Frontal cortex (tissue), 3 donors: ENCODE measurements at regions not wholly inside any gene's neighbourhood (a gene's known extent, or its start where the extent isn't known, plus 50 kb on each side); places are given as distances from the start of the nearest gene placed in this dataset.

ENCODE experiments used
- DNase-seq, 2 donors: peaks; one replicate each; pipeline ENCODE4 v3.0.0; 2012; ENCODE audit warnings: low spot score in 2 of 2
- FAIRE-seq: peaks from 2 replicates; lab custom pipeline; 2012; peaks lifted over from hg19 to GRCh38; lab: Jason Lieb, UNC
- donor health status: control.
- donor health status: control.
- donor health status: control.

DNA sequence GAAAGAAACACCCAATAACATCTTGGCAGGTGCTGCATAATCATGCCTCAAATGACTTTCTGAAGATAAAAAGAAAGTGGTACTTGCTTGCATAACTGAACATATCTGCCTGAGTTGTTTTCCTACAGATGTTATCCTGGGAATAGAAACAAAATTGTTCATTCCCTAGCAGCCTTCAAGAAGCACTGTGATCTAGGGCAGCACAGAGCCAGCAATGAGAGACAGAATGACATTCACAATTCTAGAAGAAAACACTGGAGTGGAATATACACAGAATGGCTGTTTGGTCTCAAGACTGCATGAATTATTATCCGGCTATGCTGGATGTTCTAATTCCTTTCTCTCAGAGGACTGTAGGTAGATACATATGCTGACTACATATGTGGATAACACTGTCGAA, 790.9 kb downstream of the PDHA2 start:
- DNase-seq = no peak
- no peak for FAIRE-seq

- DNase-seq (no peak), FAIRE-seq (no peak)
Measured at GRCh38 chr4:96637971-96638412, 798.1 kb downstream of the PDHA2 start.

DNA sequence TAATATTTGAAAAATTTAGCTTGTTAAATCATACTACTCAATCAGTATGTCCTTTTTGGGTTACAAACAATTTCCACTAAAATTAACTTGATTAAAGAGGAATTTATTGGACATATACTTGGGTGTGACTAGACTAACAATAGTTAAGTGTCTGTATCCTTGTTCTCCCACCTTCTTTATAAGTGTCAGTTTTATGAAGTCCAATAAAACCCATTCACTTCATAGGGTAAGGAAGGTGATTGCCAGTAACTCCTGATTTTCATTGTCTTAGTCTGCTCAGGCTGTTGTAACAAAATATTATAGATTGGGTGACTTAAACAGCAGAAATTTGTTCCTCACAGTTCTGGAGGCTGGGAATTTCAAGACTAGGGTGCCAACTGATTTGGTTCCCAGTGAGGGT, 800.0 kb downstream of the PDHA2 start:
- FAIRE-seq = no peak
- no peak for DNase-seq

GRCh38 chr4:96642490-96642889, 802.6 kb downstream of the PDHA2 start:
- FAIRE-seq = no peak

GRCh38 chr4:96646146-96646545, 806.3 kb downstream of the PDHA2 start:
- no peak for FAIRE-seq
- DNase-seq = no peak

More at GRCh38 chr4:96642490-96642889, 802.6 kb downstream of the PDHA2 start:
- DNase-seq = no peak

GRCh38 chr4:96649536-96649935, 809.6 kb downstream of the PDHA2 start:
- DNase-seq (no peak), FAIRE-seq (no peak)

DNA sequence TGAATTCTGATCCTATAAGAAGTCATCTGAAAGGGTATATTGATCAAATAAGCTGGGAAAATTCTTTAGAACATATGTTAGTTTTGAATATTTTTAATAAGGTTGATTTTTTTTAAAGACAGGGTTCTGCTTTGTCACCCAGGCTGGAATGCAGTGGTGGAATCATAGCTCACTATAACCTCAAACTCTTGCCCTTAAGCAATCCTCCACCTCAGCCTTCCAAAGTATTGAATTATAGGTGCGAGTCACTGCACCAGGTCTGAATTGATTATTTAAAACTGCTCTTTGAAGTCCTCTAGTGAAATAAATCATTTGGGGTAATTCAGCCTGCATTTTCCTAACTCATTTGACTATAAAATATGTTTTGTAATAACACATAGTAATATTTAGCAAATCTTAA, 812.3 kb downstream of the PDHA2 start:
- FAIRE-seq (no peak), DNase-seq (no peak)

- DNase-seq = no peak
- FAIRE-seq = no peak
Measured at GRCh38 chr4:96652821-96653220, 812.9 kb downstream of the PDHA2 start.

GRCh38 chr4:96654045-96654444, 814.2 kb downstream of the PDHA2 start:
- no peak for DNase-seq
- no peak for FAIRE-seq

DNA sequence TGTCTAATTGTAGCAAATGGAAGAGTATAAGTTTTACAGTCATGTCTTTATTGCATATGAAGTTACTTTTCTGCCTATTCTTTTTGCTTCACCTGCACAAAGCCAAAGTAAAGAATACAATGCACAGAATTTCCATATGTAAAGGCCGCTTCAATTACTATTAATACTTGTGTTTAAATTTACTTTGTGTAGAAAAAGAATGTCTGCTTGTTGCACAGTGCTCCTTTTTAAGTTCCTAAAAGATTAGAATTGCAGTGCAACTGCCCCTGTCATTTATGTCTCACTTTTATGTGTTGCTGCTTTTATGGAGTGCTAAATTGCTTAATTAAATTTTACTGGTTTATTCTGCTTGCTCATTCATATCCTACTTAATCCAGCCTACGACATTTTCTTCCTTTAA, 830.5 kb downstream of the PDHA2 start:
- DNase-seq (no peak), FAIRE-seq (no peak)

GRCh38 chr4:96675416-96675815, 835.5 kb downstream of the PDHA2 start:
- no peak for FAIRE-seq
- no peak for DNase-seq

- DNase-seq = no peak
- no peak for FAIRE-seq
Measured at GRCh38 chr4:96675896-96676295, 836.0 kb downstream of the PDHA2 start.

- DNase-seq (no peak), FAIRE-seq (peak; percentile 42)
Measured at GRCh38 chr4:96676754-96677435, 837.0 kb downstream of the PDHA2 start.

- FAIRE-seq = no peak
- DNase-seq = no peak
Measured at GRCh38 chr4:96677499-96677898, 837.6 kb downstream of the PDHA2 start.

DNA sequence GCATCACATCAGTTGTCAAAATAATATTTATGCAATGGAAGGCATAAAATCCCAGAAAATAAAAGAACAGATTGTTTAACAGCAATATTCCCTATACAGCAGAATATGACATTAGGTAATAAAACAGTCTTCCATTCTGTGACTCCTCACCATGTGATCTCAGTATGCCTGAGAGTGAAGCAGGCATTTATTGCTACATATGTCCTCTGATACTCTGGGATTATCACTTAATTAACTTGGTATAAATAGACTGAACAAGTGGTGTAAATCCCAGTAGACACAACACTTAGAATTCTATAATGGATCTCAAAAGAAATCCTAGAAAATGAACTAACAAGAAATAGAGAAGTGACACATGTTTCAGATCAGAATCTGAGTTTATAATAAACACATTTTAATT, 841.3 kb downstream of the PDHA2 start:
- DNase-seq = no peak
- no peak for FAIRE-seq

- no peak for DNase-seq
- FAIRE-seq = no peak
Measured at GRCh38 chr4:96685691-96686090, 845.8 kb downstream of the PDHA2 start.

DNA sequence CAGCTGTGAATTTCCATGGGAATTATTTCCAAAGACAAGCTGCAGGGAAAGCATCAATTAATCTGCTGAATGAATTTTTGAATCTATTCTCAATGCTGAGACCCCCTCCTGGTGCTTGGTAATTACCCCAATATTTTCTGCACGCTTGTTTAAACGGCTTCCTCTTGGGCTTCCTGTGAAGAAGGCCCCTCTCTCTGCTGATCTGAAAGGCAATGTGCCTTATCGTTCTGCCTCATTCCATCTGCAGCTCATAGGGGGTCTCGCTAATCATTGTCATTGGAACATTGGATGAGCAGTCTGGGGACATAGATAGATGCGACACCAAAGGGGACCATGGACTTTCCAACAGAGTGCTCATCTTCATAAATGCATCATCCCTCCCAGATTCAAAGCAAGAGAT, 851.6 kb downstream of the PDHA2 start:
- DNase-seq (no peak), FAIRE-seq (no peak)

DNA sequence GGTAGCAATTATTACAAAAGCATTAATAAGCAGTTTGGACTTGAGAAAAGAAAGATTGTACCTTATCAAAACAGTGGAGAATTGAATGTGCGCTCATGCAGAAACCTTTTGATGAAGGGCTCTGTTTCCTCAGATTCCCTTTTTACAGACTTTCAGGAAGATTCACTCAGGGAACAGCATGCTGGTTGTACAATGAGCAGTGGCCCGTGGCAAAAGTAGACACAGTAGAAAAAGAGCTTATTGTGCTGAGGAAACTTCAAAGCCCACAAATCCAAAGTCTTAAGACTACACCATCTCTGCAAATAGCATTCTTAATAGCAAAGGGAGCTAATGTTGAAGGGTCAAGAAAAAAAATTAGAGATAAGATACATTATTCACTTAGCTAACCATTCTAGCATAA, 858.9 kb downstream of the PDHA2 start:
- FAIRE-seq (no peak), DNase-seq (no peak)

DNA sequence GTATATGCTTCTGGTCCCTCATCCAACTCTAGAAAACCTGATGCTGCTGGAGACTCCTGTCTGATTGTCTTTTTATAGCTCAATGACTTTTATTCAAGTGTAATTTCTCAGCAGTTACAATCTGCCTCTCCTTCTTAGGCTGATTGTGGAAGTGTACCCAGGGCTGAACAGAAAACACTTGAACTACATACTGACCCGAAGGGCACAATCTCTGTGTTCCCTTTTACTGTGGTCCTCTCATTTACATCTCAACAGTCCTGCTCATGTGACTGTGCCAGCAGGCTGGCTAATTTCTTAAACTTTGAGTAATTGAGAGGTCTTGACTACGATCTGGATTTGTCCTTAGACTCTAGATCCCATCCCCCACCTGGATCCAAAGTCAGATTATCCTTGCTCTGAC, 863.4 kb downstream of the PDHA2 start:
- FAIRE-seq = no peak
- no peak for DNase-seq

GRCh38 chr4:96708766-96709165, 868.9 kb downstream of the PDHA2 start:
- DNase-seq = no peak
- FAIRE-seq = no peak

GRCh38 chr4:96713271-96713850, 873.5 kb downstream of the PDHA2 start:
- no peak for DNase-seq
- no peak for FAIRE-seq

- DNase-seq (no peak), FAIRE-seq (no peak)
Measured at GRCh38 chr4:96729641-96730040, 889.7 kb downstream of the PDHA2 start.
